Activated T-cell treated with anti-CD3 and anti-CD28 coated beads, Interleukin-2, amount 50 U/mL, for 1 hour (primary cell): ENCODE measurements at regions not wholly inside any gene's neighbourhood (a gene's known extent, or its start where the extent isn't known, plus 50 kb on each side); places are given as distances from the start of the nearest gene placed in this dataset.

Experiments used
- DNase-seq: peaks from one replicate; pipeline ENCODE4 v3.0.0-alpha.2; 2020

GRCh38 chr2:81739966-81740365 lies 1435.4 kb upstream of the LRRTM1 start:
- DNase-seq, result no peak

- DNase-seq, result no peak
Measured at GRCh38 chr2:81734981-81735380, 1430.4 kb upstream of the LRRTM1 start.

GRCh38 chr2:81714817-81715216 lies 1410.3 kb upstream of the LRRTM1 start:
- DNase-seq, result no peak

- DNase-seq, result no peak
Measured at GRCh38 chr2:81706856-81707255, 1402.3 kb upstream of the LRRTM1 start.

- no peak for DNase-seq
Measured at GRCh38 chr2:81703831-81704230, 1399.3 kb upstream of the LRRTM1 start.

- no peak for DNase-seq
Measured at GRCh38 chr2:81692566-81692965, 1388.0 kb upstream of the LRRTM1 start.

GRCh38 chr2:81675641-81676040 lies 1371.1 kb upstream of the LRRTM1 start:
- no peak for DNase-seq

GRCh38 chr2:81672923-81673322 lies 1368.4 kb upstream of the LRRTM1 start:
- no peak for DNase-seq

- no peak for DNase-seq
Measured at GRCh38 chr2:81672516-81672915, 1368.0 kb upstream of the LRRTM1 start.

GRCh38 chr2:81670885-81671284 lies 1366.3 kb upstream of the LRRTM1 start:
- DNase-seq, result no peak

- no peak for DNase-seq
Measured at GRCh38 chr2:81661081-81661480, 1356.5 kb upstream of the LRRTM1 start.

GRCh38 chr2:81658227-81658626 lies 1353.7 kb upstream of the LRRTM1 start:
- DNase-seq, result no peak

GRCh38 chr2:81650048-81650971 lies 1345.8 kb upstream of the LRRTM1 start:
- no peak for DNase-seq

- DNase-seq, result no peak
Measured at GRCh38 chr2:81648806-81649205, 1344.3 kb upstream of the LRRTM1 start.

GRCh38 chr2:81648370-81648769 lies 1343.8 kb upstream of the LRRTM1 start:
- no peak for DNase-seq

- no peak for DNase-seq
Measured at GRCh38 chr2:81647715-81648230, 1343.2 kb upstream of the LRRTM1 start.

GRCh38 chr2:81645745-81646301 lies 1341.3 kb upstream of the LRRTM1 start:
- no peak for DNase-seq

- DNase-seq, result no peak
Measured at GRCh38 chr2:81644189-81644588, 1339.6 kb upstream of the LRRTM1 start.

- DNase-seq, result no peak
Measured at GRCh38 chr2:81624825-81625224, 1320.3 kb upstream of the LRRTM1 start.

GRCh38 chr2:81600088-81600487 lies 1295.5 kb upstream of the LRRTM1 start:
- no peak for DNase-seq

GRCh38 chr2:81598453-81598852 lies 1293.9 kb upstream of the LRRTM1 start:
- no peak for DNase-seq

- DNase-seq, result no peak
Measured at GRCh38 chr2:81589406-81589805, 1284.9 kb upstream of the LRRTM1 start.

GRCh38 chr2:81583311-81584108 lies 1279.0 kb upstream of the LRRTM1 start:
- no peak for DNase-seq
